Spleen (tissue), 11 donors: ENCODE measurements at regions not wholly inside any gene's neighbourhood (a gene's known extent, or its start where the extent isn't known, plus 50 kb on each side); places are given as distances from the start of the nearest gene placed in this dataset.

Source experiments
- DNase-seq: peaks from one replicate; pipeline ENCODE4 v3.0.0-alpha.2; 2020
- H3K27ac ChIP-seq, 8 donors: fragments of 200-600 bp; sonication (generic) in 7 of 8; 1 replicate in 4 of 8; 2 replicates in 4 of 8; pipeline versions ENCODE4 v1.5.0 to v1.8.0; 2016 to 2021; ENCODE audit warnings: inconsistent platforms in 4 of 8, mild to moderate bottlenecking in 4 of 8, moderate library complexity in 1 of 8
- H3K27me3 ChIP-seq, 7 donors: fragments of 200-600 bp; sonication (generic) in 6 of 7; replicated peaks in 1 of 7; 1 replicate in 4 of 7; 2 replicates in 3 of 7; pipeline versions ENCODE4 v1.5.0 to v1.8.0; 2016 to 2021; ENCODE audit warnings: inconsistent platforms in 3 of 7, mild to moderate bottlenecking in 1 of 7
- H3K36me3 ChIP-seq, 6 donors: fragments of 200-600 bp; sonication (generic) in 5 of 6; 1 replicate in 4 of 6; 2 replicates in 2 of 6; pipeline versions ENCODE4 v1.5.0 to v1.8.0; 2016 to 2021; ENCODE audit warnings: inconsistent platforms in 2 of 6
- H3K4me1 ChIP-seq, 6 donors: fragments of 200-600 bp; sonication (generic) in 5 of 6; 1 replicate in 3 of 6; 2 replicates in 3 of 6; pipeline versions ENCODE4 v1.5.0 to v1.8.0; 2016 to 2021; ENCODE audit warnings: inconsistent platforms in 3 of 6
- H3K4me3 ChIP-seq, 8 donors: fragments of 200-600 bp; sonication (generic) in 7 of 8; 1 replicate in 4 of 8; 2 replicates in 4 of 8; pipeline versions ENCODE4 v1.5.0 to v1.8.0; 2016 to 2021; ENCODE audit warnings: inconsistent platforms in 4 of 8, mild to moderate bottlenecking in 4 of 8, moderate library complexity in 2 of 8
- H3K9me3 ChIP-seq, 8 donors: fragments of 200-600 bp; sonication (generic) in 7 of 8; 1 replicate in 4 of 8; 2 replicates in 4 of 8; pipeline versions ENCODE4 v1.5.0 to v1.8.0; 2016 to 2021; ENCODE audit warnings: inconsistent platforms in 4 of 8
- POLR2A ChIP-seq, 3 donors: fragments of 450-650 bp; IDR thresholded peaks; one replicate each; pipeline ENCODE4 v1.5.1; 2017; ENCODE audit warnings: antibody characterized with exemption in 3 of 3, mild to moderate bottlenecking in 1 of 3
- POLR2AphosphoS5 ChIP-seq, 3 donors: sonication (generic); formaldehyde crosslinking; IDR thresholded peaks; one replicate each; pipeline ENCODE4 v1.5.1; 2017; ENCODE audit warnings: antibody characterized with exemption in 3 of 3
- WGBS, 5 donors: extraction: QIAGEN DNeasy Blood & Tissue Kit in 3 of 5; methylation state at CpG; one replicate each; pipeline versions ENCODE4 v1.1.5 to v1.1.7; 2013 to 2018; 5-methylcytosine and 5-hydroxymethylcytosine counted together
- intact Hi-C: fragments of 100-400 bp; cut with DNase I; formaldehyde crosslinking; loops from one replicate; pipeline ENCODE4 v1.15.0; 2023; ENCODE audit warnings: low total_unique reads
- TF ChIP-seq, protein P1 (sequence below), 11 experiments: fragments of 200-600 bp in 7 of 11; fragments of 450-650 bp in 4 of 11; sonication (generic) in 4 of 11; IDR thresholded peaks in 8 of 11; conservative IDR thresholded peaks in 3 of 11; 1 replicate in 7 of 11; 2 replicates in 4 of 11; pipeline versions ENCODE4 v1.4.0 to v1.8.0; 2016 to 2021; ENCODE audit warnings: antibody characterized with exemption in 11 of 11, inconsistent platforms in 4 of 11, mild to moderate bottlenecking in 1 of 11
- donor health status: healthy with polysubstance abuse.
- donor health status: DM: no; HTN: no; CAD: no; lungs with moderate emphysema.
- donor health status: DM: no; HTN: no; CAD: no.
- donor health status: Bipolar disorder and iron deficiency.
- donor health status: healthy.
- donor health status: DM: no; HTN: no; CAD: no.
- donor health status: DM: yes; HTN: yes; CAD: no.

GRCh38 chr5:4989118-4989517, 151.0 kb upstream of the ADAMTS16 start:
- H3K27ac ChIP-seq: no peak overlapping the region
- WGBS, 5 donors: 63 to 93% (median 79%) methylated on average over 1 of the region's 1 CpG
- H3K9me3 ChIP-seq: no peaks in the 10 kb centered on the region
- no peak for DNase-seq
- no peaks in the 10 kb centered on the region for H3K27me3 ChIP-seq
- H3K36me3 ChIP-seq: no peaks in the 10 kb centered on the region
- no peak for TF ChIP-seq POLR2AphosphoS5 (IDR thresholded peaks at IDR 0.05)
- TF ChIP-seq POLR2A (IDR thresholded peaks at IDR 0.05): no peak
- TF ChIP-seq, protein P1, sequence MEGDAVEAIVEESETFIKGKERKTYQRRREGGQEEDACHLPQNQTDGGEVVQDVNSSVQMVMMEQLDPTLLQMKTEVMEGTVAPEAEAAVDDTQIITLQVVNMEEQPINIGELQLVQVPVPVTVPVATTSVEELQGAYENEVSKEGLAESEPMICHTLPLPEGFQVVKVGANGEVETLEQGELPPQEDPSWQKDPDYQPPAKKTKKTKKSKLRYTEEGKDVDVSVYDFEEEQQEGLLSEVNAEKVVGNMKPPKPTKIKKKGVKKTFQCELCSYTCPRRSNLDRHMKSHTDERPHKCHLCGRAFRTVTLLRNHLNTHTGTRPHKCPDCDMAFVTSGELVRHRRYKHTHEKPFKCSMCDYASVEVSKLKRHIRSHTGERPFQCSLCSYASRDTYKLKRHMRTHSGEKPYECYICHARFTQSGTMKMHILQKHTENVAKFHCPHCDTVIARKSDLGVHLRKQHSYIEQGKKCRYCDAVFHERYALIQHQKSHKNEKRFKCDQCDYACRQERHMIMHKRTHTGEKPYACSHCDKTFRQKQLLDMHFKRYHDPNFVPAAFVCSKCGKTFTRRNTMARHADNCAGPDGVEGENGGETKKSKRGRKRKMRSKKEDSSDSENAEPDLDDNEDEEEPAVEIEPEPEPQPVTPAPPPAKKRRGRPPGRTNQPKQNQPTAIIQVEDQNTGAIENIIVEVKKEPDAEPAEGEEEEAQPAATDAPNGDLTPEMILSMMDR (IDR thresholded peaks at IDR 0.05 in 8 of 11, conservative IDR thresholded peaks at IDR 0.05 in 3 of 11): no peak
- H3K4me3 ChIP-seq: no peak overlapping the region
- intact Hi-C loops: no loop called here
- H3K4me1 ChIP-seq: no peaks in the 10 kb centered on the region

GRCh38 chr5:4990017-4990416, 150.1 kb upstream of the ADAMTS16 start:
- intact Hi-C loops: no loop called here
- no peaks in the 10 kb centered on the region for H3K4me1 ChIP-seq
- 77 to 90% (median 84%) methylated on average over 5 of the region's 5 CpGs for WGBS, 5 donors
- DNase-seq: no peak
- TF ChIP-seq POLR2A (IDR thresholded peaks at IDR 0.05) (no peak), POLR2AphosphoS5 (IDR thresholded peaks at IDR 0.05) (no peak)
- TF ChIP-seq, protein P1 (IDR thresholded peaks at IDR 0.05 in 8 of 11, conservative IDR thresholded peaks at IDR 0.05 in 3 of 11): no peak
- H3K9me3 ChIP-seq: no peaks in the 10 kb centered on the region
- H3K27ac ChIP-seq: no peak overlapping the region
- no peak overlapping the region for H3K4me3 ChIP-seq
- H3K27me3 ChIP-seq: no peaks in the 10 kb centered on the region
- no peaks in the 10 kb centered on the region for H3K36me3 ChIP-seq

DNA sequence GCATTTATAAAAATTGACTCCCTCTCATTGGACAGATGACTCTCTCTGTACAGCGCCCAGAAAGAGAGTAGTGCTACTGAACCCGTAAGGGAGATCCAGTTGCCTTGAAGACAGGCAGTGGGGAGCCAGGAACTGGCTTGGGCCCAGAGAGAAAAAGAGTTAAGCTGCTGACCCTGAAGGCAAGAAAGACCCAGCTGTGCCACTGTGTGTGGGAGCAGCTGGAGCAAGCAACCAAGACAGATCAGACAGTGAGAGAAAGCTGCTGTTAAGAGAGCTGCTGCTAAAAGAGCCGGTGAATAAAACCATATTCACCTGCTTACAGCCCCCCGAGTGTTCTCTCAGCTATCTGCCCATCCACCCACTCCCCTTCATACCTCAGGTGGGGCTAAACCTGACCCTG, 149.7 kb upstream of the ADAMTS16 start:
- H3K4me1 ChIP-seq: no peaks in the 10 kb centered on the region
- no peaks in the 10 kb centered on the region for H3K9me3 ChIP-seq
- no peaks in the 10 kb centered on the region for H3K27me3 ChIP-seq
- H3K27ac ChIP-seq: no peak overlapping the region
- TF ChIP-seq, protein P1 (IDR thresholded peaks at IDR 0.05 in 8 of 11, conservative IDR thresholded peaks at IDR 0.05 in 3 of 11): no peak
- no peak for TF ChIP-seq POLR2AphosphoS5 (IDR thresholded peaks at IDR 0.05)
- TF ChIP-seq POLR2A (IDR thresholded peaks at IDR 0.05): no peak
- DNase-seq: no peak
- WGBS, 5 donors: 73 to 87% (median 84%) methylated on average over 4 of the region's 4 CpGs
- intact Hi-C loops: no loop called here
- no peak overlapping the region for H3K4me3 ChIP-seq
- H3K36me3 ChIP-seq: no peaks in the 10 kb centered on the region

DNA sequence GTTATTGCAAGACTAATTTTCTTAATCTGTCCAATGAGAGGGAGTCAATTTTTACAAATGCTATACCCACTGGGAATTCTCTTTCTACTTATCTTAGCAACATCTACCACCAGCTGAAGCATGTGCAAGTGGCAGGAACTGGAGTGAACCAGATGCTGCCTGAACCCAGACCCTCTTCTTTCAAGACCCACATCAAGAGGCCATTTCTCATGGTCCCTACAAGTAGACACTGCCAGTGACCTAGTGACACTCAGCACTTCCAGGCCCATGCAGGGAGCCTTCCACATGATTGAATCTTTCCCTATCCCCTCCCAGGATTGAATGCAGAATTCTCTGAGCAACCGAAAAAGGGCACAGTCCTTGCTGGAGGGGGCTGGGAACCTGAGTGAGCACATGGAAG, 148.2 kb upstream of the ADAMTS16 start:
- TF ChIP-seq, protein P1 (IDR thresholded peaks at IDR 0.05 in 8 of 11, conservative IDR thresholded peaks at IDR 0.05 in 3 of 11): no peak
- TF ChIP-seq POLR2AphosphoS5 (IDR thresholded peaks at IDR 0.05) (no peak), POLR2A (IDR thresholded peaks at IDR 0.05) (no peak)
- Histone ChIP-seq H3K4me1 (no peaks in the 10 kb centered on the region), H3K4me3 (no peak overlapping the region), H3K9me3 (no peaks in the 10 kb centered on the region), H3K27me3 (no peaks in the 10 kb centered on the region), H3K36me3 (no peaks in the 10 kb centered on the region), H3K27ac (no peak overlapping the region)
- intact Hi-C loops: no loop called here
- DNase-seq: no peak
- 70 to 76% (median 72%) methylated on average over 1 of the region's 1 CpG for WGBS, 5 donors
